GM18867 (cell line): ENCODE measurements at regions not wholly inside any gene's neighbourhood (a gene's known extent, or its start where the extent isn't known, plus 50 kb on each side); places are given as distances from the start of the nearest gene placed in this dataset.
"Not testable (repeated sequence)": the region's sequence is repeated elsewhere in the genome, so short reads cannot be mapped to it uniquely, and the experiment has no call there.

Experiments used
- ATAC-seq: cut with Tn5 transposase; IDR thresholded peaks from one replicate; pipeline ENCODE4 v1.9.1; 2021; ENCODE audit warnings: mild to moderate bottlenecking, moderate library complexity; ENCODE audit not compliant: unreplicated experiment

- ATAC-seq: not testable (repeated sequence)
These were observed 80.1 kb upstream of the TMEM170B start for GRCh38 chr6:11457422-11457821.

GRCh38 chr6:11452106-11452505, 85.4 kb upstream of the TMEM170B start:
- ATAC-seq: not testable (repeated sequence)

GRCh38 chr6:11450037-11450436, 87.5 kb upstream of the TMEM170B start:
- ATAC-seq: no peak

GRCh38 chr6:11449408-11449807, 88.1 kb upstream of the TMEM170B start:
- ATAC-seq: no peak

- no peak for ATAC-seq
These were observed 89.5 kb upstream of the TMEM170B start for GRCh38 chr6:11448038-11448437.

GRCh38 chr6:11447265-11447664, 90.3 kb upstream of the TMEM170B start:
- no peak for ATAC-seq

GRCh38 chr6:11445146-11445545, 92.4 kb upstream of the TMEM170B start:
- no peak for ATAC-seq

- ATAC-seq: not testable (repeated sequence)
These were observed 94.4 kb upstream of the TMEM170B start for GRCh38 chr6:11443125-11443524.

- no peak for ATAC-seq
These were observed 95.1 kb upstream of the TMEM170B start for GRCh38 chr6:11442495-11442894.

- ATAC-seq: no peak
These were observed 97.7 kb upstream of the TMEM170B start for GRCh38 chr6:11439876-11440275.

- ATAC-seq: no peak
These were observed 98.5 kb upstream of the TMEM170B start for GRCh38 chr6:11439017-11439420.

GRCh38 chr6:11437824-11438459, 99.6 kb upstream of the TMEM170B start:
- no peak for ATAC-seq

- no peak for ATAC-seq
These were observed 100.9 kb upstream of the TMEM170B start for GRCh38 chr6:11436508-11437096.

- ATAC-seq: no peak
These were observed 102.8 kb upstream of the TMEM170B start for GRCh38 chr6:11434565-11435326.

- no peak for ATAC-seq
These were observed 103.7 kb upstream of the TMEM170B start for GRCh38 chr6:11433860-11434259.

GRCh38 chr6:11432713-11433450, 104.7 kb upstream of the TMEM170B start:
- ATAC-seq: no peak

- no peak for ATAC-seq
These were observed 105.5 kb upstream of the TMEM170B start for GRCh38 chr6:11432091-11432490.

GRCh38 chr6:11431455-11431937, 106.1 kb upstream of the TMEM170B start:
- no peak for ATAC-seq

GRCh38 chr6:11430036-11430435, 107.5 kb upstream of the TMEM170B start:
- no peak for ATAC-seq

GRCh38 chr6:11429577-11429976, 108.0 kb upstream of the TMEM170B start:
- ATAC-seq: peak; percentile 14

GRCh38 chr6:11428895-11429294, 108.7 kb upstream of the TMEM170B start:
- ATAC-seq: peak; percentile 66
